SJSA1 (cell line): ENCODE measurements at regions not wholly inside any gene's neighbourhood (a gene's known extent, or its start where the extent isn't known, plus 50 kb on each side); places are given as distances from the start of the nearest gene placed in this dataset.
"Not testable (repeated sequence)": the region's sequence is repeated elsewhere in the genome, so short reads cannot be mapped to it uniquely, and the experiment has no call there.

Experiments
- DNase-seq, 2 experiments: peaks; one replicate each; pipeline ENCODE4 v3.0.0-alpha.2; 2015 to 2020; ENCODE audit warnings: low spot score in 2 of 2, low read depth in 1 of 2
- H3K27ac ChIP-seq: fragments of 250-450 bp; sonication (Bioruptor Pico); 2 replicates; pipeline ENCODE4 v1.5.1; 2020; ENCODE audit warnings: mild to moderate bottlenecking, moderate library complexity
- H3K27me3 ChIP-seq: fragments of 250-450 bp; sonication (Bioruptor Pico); replicated peaks from 2 replicates; pipeline ENCODE4 v1.5.1; 2020; ENCODE audit warnings: mild to moderate bottlenecking, moderate library complexity
- H3K36me3 ChIP-seq: fragments of 250-450 bp; sonication (Bioruptor Pico); 2 replicates; pipeline ENCODE4 v1.5.1; 2020; ENCODE audit warnings: mild to moderate bottlenecking
- H3K4me1 ChIP-seq: fragments of 250-450 bp; sonication (Bioruptor Pico); replicated peaks from 2 replicates; pipeline ENCODE4 v1.6.1; 2021; ENCODE audit warnings: mild to moderate bottlenecking
- H3K4me3 ChIP-seq: fragments of 250-450 bp; sonication (Bioruptor Pico); 2 replicates; pipeline ENCODE4 v1.5.1; 2020; ENCODE audit warnings: mild to moderate bottlenecking
- H3K9me3 ChIP-seq: fragments of 250-450 bp; sonication (Bioruptor Pico); replicated peaks from 2 replicates; pipeline ENCODE4 v1.5.1; 2020; ENCODE audit warnings: mild to moderate bottlenecking

GRCh38 chr5:179451114-179451827 is 99.1 kb upstream of the RUFY1 start:
- Histone ChIP-seq H3K27ac (no peak overlapping the region), H3K9me3 (peaks cover 31% of the 10 kb centered on the region; the same call in 1 of the 2 replicates), H3K36me3 (no peaks in the 10 kb centered on the region), H3K4me1 (no peaks in the 10 kb centered on the region), H3K27me3 (no peaks in the 10 kb centered on the region), H3K4me3 (no peak overlapping the region)
- no peak for DNase-seq

- not testable (repeated sequence) for H3K4me3 ChIP-seq, H3K36me3 ChIP-seq, H3K4me1 ChIP-seq, H3K27ac ChIP-seq, H3K27me3 ChIP-seq, DNase-seq
- H3K9me3 ChIP-seq: peaks cover 28% of the 10 kb centered on the region
Measured at GRCh38 chr5:179449950-179450349, 100.4 kb upstream of the RUFY1 start.

GRCh38 chr5:179448282-179448681 is 102.1 kb upstream of the RUFY1 start:
- H3K9me3 ChIP-seq: peaks cover 23% of the 10 kb centered on the region
- H3K36me3 ChIP-seq, H3K27me3 ChIP-seq: not testable (repeated sequence)

GRCh38 chr5:179442289-179442688 is 97.0 kb upstream of the ADAMTS2 start:
- not testable (repeated sequence) for H3K27me3 ChIP-seq, H3K4me1 ChIP-seq, H3K36me3 ChIP-seq, H3K4me3 ChIP-seq, H3K27ac ChIP-seq, DNase-seq
- peaks cover 37% of the 10 kb centered on the region for H3K9me3 ChIP-seq

More at GRCh38 chr5:179448282-179448681, 102.1 kb upstream of the RUFY1 start:
- H3K4me1 ChIP-seq, H3K27ac ChIP-seq, H3K4me3 ChIP-seq, DNase-seq: not testable (repeated sequence)

- Histone ChIP-seq H3K27me3 (no peaks in the 10 kb centered on the region), H3K4me3 (no peak overlapping the region), H3K27ac (no peak overlapping the region), H3K4me1 (no peaks in the 10 kb centered on the region; the same call in 1 of the 2 replicates), H3K9me3 (peaks cover 41% of the 10 kb centered on the region), H3K36me3 (no peaks in the 10 kb centered on the region)
- peak in 1 of 2 experiments; percentile 46 for DNase-seq
Measured at GRCh38 chr5:179439181-179439985, 94.1 kb upstream of the ADAMTS2 start.

GRCh38 chr5:179438461-179438860 is 93.2 kb upstream of the ADAMTS2 start:
- Histone ChIP-seq H3K4me3 (no peak overlapping the region), H3K36me3 (no peaks in the 10 kb centered on the region), H3K4me1 (no peaks in the 10 kb centered on the region; the same call in 1 of the 2 replicates), H3K9me3 (peaks cover 41% of the 10 kb centered on the region), H3K27me3 (no peaks in the 10 kb centered on the region), H3K27ac (no peak overlapping the region)
- no peak for DNase-seq

GRCh38 chr5:179438011-179438441 is 92.8 kb upstream of the ADAMTS2 start:
- no peaks in the 10 kb centered on the region for H3K27me3 ChIP-seq
- peak in 1 of 2 experiments; percentile 47 for DNase-seq
- H3K4me3 ChIP-seq: no peak overlapping the region
- H3K9me3 ChIP-seq: peaks cover 41% of the 10 kb centered on the region
- H3K4me1 ChIP-seq: no peaks in the 10 kb centered on the region; the same call in 1 of the 2 replicates
- no peaks in the 10 kb centered on the region for H3K36me3 ChIP-seq
- no peak overlapping the region for H3K27ac ChIP-seq

- Histone ChIP-seq H3K27me3 (no peaks in the 10 kb centered on the region), H3K36me3 (no peaks in the 10 kb centered on the region), H3K9me3 (peaks cover 41% of the 10 kb centered on the region), H3K4me1 (no peaks in the 10 kb centered on the region; the same call in 1 of the 2 replicates), H3K4me3 (no peak overlapping the region), H3K27ac (no peak overlapping the region)
- DNase-seq: peak in 1 of 2 experiments; percentile 45
Measured at GRCh38 chr5:179437341-179438001, 92.2 kb upstream of the ADAMTS2 start.

- no peak for DNase-seq
- H3K27ac ChIP-seq: no peak overlapping the region
- H3K36me3 ChIP-seq: no peaks in the 10 kb centered on the region
- H3K4me1 ChIP-seq: no peaks in the 10 kb centered on the region; the same call in 1 of the 2 replicates
- H3K27me3 ChIP-seq: no peaks in the 10 kb centered on the region
- H3K4me3 ChIP-seq: no peak overlapping the region
- H3K9me3 ChIP-seq: peaks cover 43% of the 10 kb centered on the region
Measured at GRCh38 chr5:179436321-179437122, 91.3 kb upstream of the ADAMTS2 start.

- Histone ChIP-seq H3K27ac (no peak overlapping the region), H3K9me3 (peaks cover 40% of the 10 kb centered on the region)
Measured at GRCh38 chr5:179435731-179436315, 90.6 kb upstream of the ADAMTS2 start.

GRCh38 chr5:179435181-179435580 is 89.9 kb upstream of the ADAMTS2 start:
- peaks cover 44% of the 10 kb centered on the region for H3K9me3 ChIP-seq

More at GRCh38 chr5:179435731-179436315, 90.6 kb upstream of the ADAMTS2 start:
- H3K4me3 ChIP-seq: no peak overlapping the region
- H3K36me3 ChIP-seq: no peaks in the 10 kb centered on the region
- no peaks in the 10 kb centered on the region; the same call in 1 of the 2 replicates for H3K4me1 ChIP-seq
- H3K27me3 ChIP-seq: no peaks in the 10 kb centered on the region
- DNase-seq: no peak

GRCh38 chr5:179432547-179432946 is 87.3 kb upstream of the ADAMTS2 start:
- H3K9me3 ChIP-seq: peaks cover 37% of the 10 kb centered on the region
- no peaks in the 10 kb centered on the region for H3K36me3 ChIP-seq
- H3K27me3 ChIP-seq: no peaks in the 10 kb centered on the region
- no peak overlapping the region for H3K4me3 ChIP-seq
- H3K4me1 ChIP-seq: no peaks in the 10 kb centered on the region; the same call in 1 of the 2 replicates
- H3K27ac ChIP-seq: no peak overlapping the region
- DNase-seq: no peak

More at GRCh38 chr5:179435181-179435580, 89.9 kb upstream of the ADAMTS2 start:
- Histone ChIP-seq H3K27me3 (no peaks in the 10 kb centered on the region), H3K4me3 (no peak overlapping the region), H3K4me1 (no peaks in the 10 kb centered on the region; the same call in 1 of the 2 replicates), H3K36me3 (no peaks in the 10 kb centered on the region), H3K27ac (no peak overlapping the region)
- no peak for DNase-seq
